Kidney epithelial cell (primary cell): ENCODE measurements at regions not wholly inside any gene's neighbourhood (a gene's known extent, or its start where the extent isn't known, plus 50 kb on each side); places are given as distances from the start of the nearest gene placed in this dataset.

ENCODE experiments used
- DNase-seq: peaks from one replicate; pipeline ENCODE4 v3.0.0-alpha.2; 2010; ENCODE audit warnings: low read depth
- H3K27me3 ChIP-seq: 2 replicates; pipeline ENCODE4 v1.6.0; 2011; ENCODE audit warnings: low read length; ENCODE audit not compliant: control insufficient read depth, insufficient read depth
- H3K36me3 ChIP-seq: 2 replicates; pipeline ENCODE4 v1.5.1; 2011; ENCODE audit warnings: low read length; ENCODE audit not compliant: control insufficient read depth, insufficient read depth
- H3K4me3 ChIP-seq: 2 replicates; pipeline ENCODE4 v1.5.1; 2011; ENCODE audit warnings: low read depth, mild to moderate bottlenecking, control low read depth, low read length
- CTCF ChIP-seq: IDR thresholded peaks from 2 replicates; pipeline ENCODE4 v1.5.1; 2011; ENCODE audit warnings: mild to moderate bottlenecking, moderate library complexity, low read length, control low read depth, inconsistent platforms; ENCODE audit not compliant: insufficient read depth, poor library complexity, severe bottlenecking

GRCh38 chr5:34480810-34481528 is 175.2 kb upstream of the RAI14 start:
- DNase-seq = no peak
- no peaks in the 10 kb centered on the region for H3K27me3 ChIP-seq
- H3K36me3 ChIP-seq = no peaks in the 10 kb centered on the region
- no peak for TF ChIP-seq CTCF
- no peak overlapping the region for H3K4me3 ChIP-seq

GRCh38 chr5:34483442-34484033 is 172.6 kb upstream of the RAI14 start:
- no peak for TF ChIP-seq CTCF
- H3K27me3 ChIP-seq = no peaks in the 10 kb centered on the region
- no peak for DNase-seq
- no peaks in the 10 kb centered on the region for H3K36me3 ChIP-seq
- H3K4me3 ChIP-seq = no peak overlapping the region

GRCh38 chr5:34484216-34484920 is 171.8 kb upstream of the RAI14 start:
- TF ChIP-seq CTCF = no peak
- DNase-seq = no peak
- Histone ChIP-seq H3K4me3 (no peak overlapping the region), H3K27me3 (no peaks in the 10 kb centered on the region), H3K36me3 (no peaks in the 10 kb centered on the region)

GRCh38 chr5:34485768-34486030 is 170.4 kb upstream of the RAI14 start:
- Histone ChIP-seq H3K36me3 (no peaks in the 10 kb centered on the region), H3K27me3 (no peaks in the 10 kb centered on the region), H3K4me3 (no peak overlapping the region)
- TF ChIP-seq CTCF = no peak
- DNase-seq = no peak

GRCh38 chr5:34486160-34486848 is 169.8 kb upstream of the RAI14 start:
- no peak for DNase-seq
- no peaks in the 10 kb centered on the region for H3K36me3 ChIP-seq
- no peak overlapping the region for H3K4me3 ChIP-seq
- no peaks in the 10 kb centered on the region for H3K27me3 ChIP-seq
- TF ChIP-seq CTCF = peak; percentile 81

- no peak overlapping the region for H3K4me3 ChIP-seq
- no peaks in the 10 kb centered on the region for H3K27me3 ChIP-seq
- H3K36me3 ChIP-seq = no peaks in the 10 kb centered on the region
- DNase-seq = no peak
- TF ChIP-seq CTCF = no peak
Measured at GRCh38 chr5:34486849-34487158, 169.3 kb upstream of the RAI14 start.
